ENCODE measurements at regions not wholly inside any gene's neighbourhood (a gene's known extent, or its start where the extent isn't known, plus 50 kb on each side); places are given as distances from the start of the nearest gene placed in this dataset.

DNA sequence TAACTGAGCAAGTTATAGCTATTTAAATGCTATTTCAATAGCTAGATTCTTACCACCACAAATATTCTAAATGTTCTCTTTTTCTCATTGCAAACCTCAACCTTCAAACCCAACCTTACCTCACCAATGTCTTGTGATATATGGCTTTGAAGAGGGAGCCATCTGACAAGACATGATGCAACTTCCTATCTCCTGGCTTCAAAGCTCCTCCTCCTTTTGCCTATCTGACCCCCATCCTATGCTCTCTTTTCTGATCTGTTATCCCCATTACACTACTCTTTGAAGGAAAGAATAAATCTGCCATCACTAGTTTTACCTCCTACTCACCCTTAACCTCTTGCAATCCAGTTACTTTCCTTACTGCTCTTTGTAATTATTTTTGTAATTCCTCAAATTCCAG, 235.6 kb upstream of the ZSWIM2 start:
- no peak for ATAC-seq
- TF ChIP-seq ZFP30 (CRISPR knock-in tag; IDR thresholded peaks at IDR 0.05) (no peak), ZNF8 (CRISPR knock-in tag; IDR thresholded peaks at IDR 0.05) (no peak), CSDC2 (CRISPR knock-in tag; IDR thresholded peaks at IDR 0.05) (no peak), BACH2 (CRISPR knock-in tag; IDR thresholded peaks at IDR 0.05; ENCODE audit: borderline replicate concordance) (no peak)
- TF ChIP-seq, protein P1, sequence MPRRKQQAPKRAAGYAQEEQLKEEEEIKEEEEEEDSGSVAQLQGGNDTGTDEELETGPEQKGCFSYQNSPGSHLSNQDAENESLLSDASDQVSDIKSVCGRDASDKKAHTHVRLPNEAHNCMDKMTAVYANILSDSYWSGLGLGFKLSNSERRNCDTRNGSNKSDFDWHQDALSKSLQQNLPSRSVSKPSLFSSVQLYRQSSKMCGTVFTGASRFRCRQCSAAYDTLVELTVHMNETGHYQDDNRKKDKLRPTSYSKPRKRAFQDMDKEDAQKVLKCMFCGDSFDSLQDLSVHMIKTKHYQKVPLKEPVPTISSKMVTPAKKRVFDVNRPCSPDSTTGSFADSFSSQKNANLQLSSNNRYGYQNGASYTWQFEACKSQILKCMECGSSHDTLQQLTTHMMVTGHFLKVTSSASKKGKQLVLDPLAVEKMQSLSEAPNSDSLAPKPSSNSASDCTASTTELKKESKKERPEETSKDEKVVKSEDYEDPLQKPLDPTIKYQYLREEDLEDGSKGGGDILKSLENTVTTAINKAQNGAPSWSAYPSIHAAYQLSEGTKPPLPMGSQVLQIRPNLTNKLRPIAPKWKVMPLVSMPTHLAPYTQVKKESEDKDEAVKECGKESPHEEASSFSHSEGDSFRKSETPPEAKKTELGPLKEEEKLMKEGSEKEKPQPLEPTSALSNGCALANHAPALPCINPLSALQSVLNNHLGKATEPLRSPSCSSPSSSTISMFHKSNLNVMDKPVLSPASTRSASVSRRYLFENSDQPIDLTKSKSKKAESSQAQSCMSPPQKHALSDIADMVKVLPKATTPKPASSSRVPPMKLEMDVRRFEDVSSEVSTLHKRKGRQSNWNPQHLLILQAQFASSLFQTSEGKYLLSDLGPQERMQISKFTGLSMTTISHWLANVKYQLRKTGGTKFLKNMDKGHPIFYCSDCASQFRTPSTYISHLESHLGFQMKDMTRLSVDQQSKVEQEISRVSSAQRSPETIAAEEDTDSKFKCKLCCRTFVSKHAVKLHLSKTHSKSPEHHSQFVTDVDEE (CRISPR knock-in tag; IDR thresholded peaks at IDR 0.05): no peak
- TF ChIP-seq, protein P2, sequence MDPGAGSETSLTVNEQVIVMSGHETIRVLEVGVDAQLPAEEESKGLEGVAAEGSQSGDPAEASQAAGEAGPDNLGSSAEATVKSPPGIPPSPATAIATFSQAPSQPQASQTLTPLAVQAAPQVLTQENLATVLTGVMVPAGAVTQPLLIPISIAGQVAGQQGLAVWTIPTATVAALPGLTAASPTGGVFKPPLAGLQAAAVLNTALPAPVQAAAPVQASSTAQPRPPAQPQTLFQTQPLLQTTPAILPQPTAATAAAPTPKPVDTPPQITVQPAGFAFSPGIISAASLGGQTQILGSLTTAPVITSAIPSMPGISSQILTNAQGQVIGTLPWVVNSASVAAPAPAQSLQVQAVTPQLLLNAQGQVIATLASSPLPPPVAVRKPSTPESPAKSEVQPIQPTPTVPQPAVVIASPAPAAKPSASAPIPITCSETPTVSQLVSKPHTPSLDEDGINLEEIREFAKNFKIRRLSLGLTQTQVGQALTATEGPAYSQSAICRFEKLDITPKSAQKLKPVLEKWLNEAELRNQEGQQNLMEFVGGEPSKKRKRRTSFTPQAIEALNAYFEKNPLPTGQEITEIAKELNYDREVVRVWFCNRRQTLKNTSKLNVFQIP (CRISPR knock-in tag; IDR thresholded peaks at IDR 0.05; ENCODE audit: borderline replicate concordance, low read depth): no peak
- TF ChIP-seq, protein P3, sequence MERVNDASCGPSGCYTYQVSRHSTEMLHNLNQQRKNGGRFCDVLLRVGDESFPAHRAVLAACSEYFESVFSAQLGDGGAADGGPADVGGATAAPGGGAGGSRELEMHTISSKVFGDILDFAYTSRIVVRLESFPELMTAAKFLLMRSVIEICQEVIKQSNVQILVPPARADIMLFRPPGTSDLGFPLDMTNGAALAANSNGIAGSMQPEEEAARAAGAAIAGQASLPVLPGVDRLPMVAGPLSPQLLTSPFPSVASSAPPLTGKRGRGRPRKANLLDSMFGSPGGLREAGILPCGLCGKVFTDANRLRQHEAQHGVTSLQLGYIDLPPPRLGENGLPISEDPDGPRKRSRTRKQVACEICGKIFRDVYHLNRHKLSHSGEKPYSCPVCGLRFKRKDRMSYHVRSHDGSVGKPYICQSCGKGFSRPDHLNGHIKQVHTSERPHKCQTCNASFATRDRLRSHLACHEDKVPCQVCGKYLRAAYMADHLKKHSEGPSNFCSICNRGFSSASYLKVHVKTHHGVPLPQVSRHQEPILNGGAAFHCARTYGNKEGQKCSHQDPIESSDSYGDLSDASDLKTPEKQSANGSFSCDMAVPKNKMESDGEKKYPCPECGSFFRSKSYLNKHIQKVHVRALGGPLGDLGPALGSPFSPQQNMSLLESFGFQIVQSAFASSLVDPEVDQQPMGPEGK (CRISPR knock-in tag; IDR thresholded peaks at IDR 0.05; ENCODE audit: borderline replicate concordance): no peak

GRCh38 chr2:187081461-187081860, 232.5 kb upstream of the ZSWIM2 start:
- ATAC-seq: no peak
- no peak for TF ChIP-seq TOX (CRISPR knock-in tag; IDR thresholded peaks at IDR 0.05; ENCODE audit: borderline replicate concordance)
- no peak for TF ChIP-seq ISL1 (CRISPR knock-in tag; IDR thresholded peaks at IDR 0.05)
- no peak for TF ChIP-seq RARB (CRISPR knock-in tag; IDR thresholded peaks at IDR 0.05)
- no peak for TF ChIP-seq CSDC2 (CRISPR knock-in tag; IDR thresholded peaks at IDR 0.05)
- TF ChIP-seq ZNF8 (CRISPR knock-in tag; IDR thresholded peaks at IDR 0.05): no peak
- no peak for TF ChIP-seq ARNTL (CRISPR knock-in tag; IDR thresholded peaks at IDR 0.05; ENCODE audit: borderline replicate concordance, low read depth)
- no peak for TF ChIP-seq TCF4 (CRISPR knock-in tag; IDR thresholded peaks at IDR 0.05; ENCODE audit: borderline replicate concordance)

DNA sequence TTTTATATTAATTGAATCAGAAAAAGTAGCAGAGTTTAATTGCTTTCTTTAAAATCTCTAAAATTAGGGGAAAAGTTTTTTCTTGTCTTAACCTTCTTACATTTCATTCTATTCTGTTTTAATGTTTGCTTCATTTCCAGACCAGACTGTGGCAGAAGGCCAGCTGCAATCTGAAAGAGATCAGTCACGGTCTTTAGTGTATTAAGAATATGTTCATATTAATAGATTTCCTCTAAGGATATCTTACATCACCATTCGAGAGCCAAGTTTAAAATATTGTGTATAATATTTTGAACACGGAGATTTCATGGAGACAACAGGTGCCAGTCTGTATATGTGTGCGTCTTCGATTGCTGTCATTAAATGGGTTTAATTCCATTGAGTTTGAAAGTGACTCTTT, 230.9 kb upstream of the ZSWIM2 start:
- no peak for ATAC-seq
- TF ChIP-seq ISL1 (CRISPR knock-in tag; IDR thresholded peaks at IDR 0.05) (no peak), SNAI2 (CRISPR knock-in tag; IDR thresholded peaks at IDR 0.05) (no peak), CSRNP3 (CRISPR knock-in tag; IDR thresholded peaks at IDR 0.05) (no peak), ZFP3 (CRISPR knock-in tag; IDR thresholded peaks at IDR 0.05) (no peak)
- TF ChIP-seq, protein P1 (CRISPR knock-in tag; IDR thresholded peaks at IDR 0.05): no peak

- ATAC-seq: no peak
- TF ChIP-seq, protein P2 (CRISPR knock-in tag; IDR thresholded peaks at IDR 0.05; ENCODE audit: borderline replicate concordance, low read depth): no peak
- TF ChIP-seq ZNF8 (CRISPR knock-in tag; IDR thresholded peaks at IDR 0.05): no peak
- no peak for TF ChIP-seq ISL1 (CRISPR knock-in tag; IDR thresholded peaks at IDR 0.05)
- TF ChIP-seq SNAI2 (CRISPR knock-in tag; IDR thresholded peaks at IDR 0.05): no peak
- no peak for TF ChIP-seq GLIS3 (CRISPR knock-in tag; IDR thresholded peaks at IDR 0.05)
- no peak for TF ChIP-seq ESRRG (CRISPR knock-in tag; IDR thresholded peaks at IDR 0.05)
- TF ChIP-seq PPARA (CRISPR knock-in tag; IDR thresholded peaks at IDR 0.05; ENCODE audit: borderline replicate concordance): no peak
- TF ChIP-seq CSDC2 (CRISPR knock-in tag; IDR thresholded peaks at IDR 0.05): no peak
- TF ChIP-seq CSRNP3 (CRISPR knock-in tag; IDR thresholded peaks at IDR 0.05): no peak
- TF ChIP-seq, protein P1 (CRISPR knock-in tag; IDR thresholded peaks at IDR 0.05): no peak
These were observed 229.3 kb upstream of the ZSWIM2 start for GRCh38 chr2:187078297-187078696.

Data from SK-N-SH treated with all-trans-retinoic acid at 6 μM for 48 hours (cell line).